ENCODE measurements at regions not wholly inside any gene's neighbourhood (a gene's known extent, or its start where the extent isn't known, plus 50 kb on each side); places are given as distances from the start of the nearest gene placed in this dataset.

DNA sequence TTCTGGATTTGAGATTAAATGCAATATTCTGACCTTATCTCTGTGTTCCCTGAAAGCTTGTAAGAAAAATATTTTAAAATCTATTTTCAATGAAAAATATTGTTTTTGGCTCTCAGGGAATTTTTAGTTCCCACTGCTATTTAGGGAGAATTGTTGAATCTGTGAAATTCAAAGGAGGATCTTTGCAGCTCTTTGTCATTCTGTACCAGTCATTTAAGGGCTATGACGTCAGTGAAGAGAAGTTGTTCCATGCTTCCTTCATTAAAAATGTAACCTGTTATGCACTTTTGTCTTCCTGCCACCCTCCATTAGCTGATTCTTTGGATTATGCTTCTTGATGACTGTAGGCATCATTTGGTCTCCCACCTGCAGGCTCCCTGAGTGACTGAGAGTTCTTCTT, 427.8 kb upstream of the C2CD4B start:
- TF ChIP-seq, protein P1, sequence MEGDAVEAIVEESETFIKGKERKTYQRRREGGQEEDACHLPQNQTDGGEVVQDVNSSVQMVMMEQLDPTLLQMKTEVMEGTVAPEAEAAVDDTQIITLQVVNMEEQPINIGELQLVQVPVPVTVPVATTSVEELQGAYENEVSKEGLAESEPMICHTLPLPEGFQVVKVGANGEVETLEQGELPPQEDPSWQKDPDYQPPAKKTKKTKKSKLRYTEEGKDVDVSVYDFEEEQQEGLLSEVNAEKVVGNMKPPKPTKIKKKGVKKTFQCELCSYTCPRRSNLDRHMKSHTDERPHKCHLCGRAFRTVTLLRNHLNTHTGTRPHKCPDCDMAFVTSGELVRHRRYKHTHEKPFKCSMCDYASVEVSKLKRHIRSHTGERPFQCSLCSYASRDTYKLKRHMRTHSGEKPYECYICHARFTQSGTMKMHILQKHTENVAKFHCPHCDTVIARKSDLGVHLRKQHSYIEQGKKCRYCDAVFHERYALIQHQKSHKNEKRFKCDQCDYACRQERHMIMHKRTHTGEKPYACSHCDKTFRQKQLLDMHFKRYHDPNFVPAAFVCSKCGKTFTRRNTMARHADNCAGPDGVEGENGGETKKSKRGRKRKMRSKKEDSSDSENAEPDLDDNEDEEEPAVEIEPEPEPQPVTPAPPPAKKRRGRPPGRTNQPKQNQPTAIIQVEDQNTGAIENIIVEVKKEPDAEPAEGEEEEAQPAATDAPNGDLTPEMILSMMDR (IDR thresholded peaks at IDR 0.05; ENCODE audit: poor library complexity, severe bottlenecking) = no peak
- TF ChIP-seq EZH2 (IDR thresholded peaks at IDR 0.05; ENCODE audit: borderline replicate concordance, insufficient read depth, low read length, poor library complexity, severe bottlenecking) (no peak), RAD21 (conservative IDR thresholded peaks at IDR 0.05) (no peak), SMC3 (conservative IDR thresholded peaks at IDR 0.05; ENCODE audit: poor library complexity) (no peak), POLR2AphosphoS5 (IDR thresholded peaks at IDR 0.05) (no peak)
